NCI-H774 (cell line): ENCODE measurements at regions not wholly inside any gene's neighbourhood (a gene's known extent, or its start where the extent isn't known, plus 50 kb on each side); places are given as distances from the start of the nearest gene placed in this dataset.
"Not testable (repeated sequence)": the region's sequence is repeated elsewhere in the genome, so short reads cannot be mapped to it uniquely, and the experiment has no call there.

Experiments
- DNase-seq: peaks from one replicate; lab custom pipeline; 2025; lab: John Stamatoyannopoulos, UW

- no peak for DNase-seq
These were observed 1643.6 kb upstream of the CELF4 start for GRCh38 chr18:39209173-39209572.

- DNase-seq, result no peak
These were observed 1643.1 kb upstream of the CELF4 start for GRCh38 chr18:39208729-39209128.

- DNase-seq, result no peak
These were observed 1642.6 kb upstream of the CELF4 start for GRCh38 chr18:39208190-39208589.

- DNase-seq, result not testable (repeated sequence)
These were observed 1641.0 kb upstream of the CELF4 start for GRCh38 chr18:39206398-39207103.

GRCh38 chr18:39205565-39206195 lies 1640.1 kb upstream of the CELF4 start:
- no peak for DNase-seq

GRCh38 chr18:39200153-39200552 lies 1634.6 kb upstream of the CELF4 start:
- no peak for DNase-seq

GRCh38 chr18:39199231-39199855 lies 1633.7 kb upstream of the CELF4 start:
- no peak for DNase-seq

- no peak for DNase-seq
These were observed 1632.8 kb upstream of the CELF4 start for GRCh38 chr18:39198376-39198775.

- no peak for DNase-seq
These were observed 1626.3 kb upstream of the CELF4 start for GRCh38 chr18:39191931-39192330.

GRCh38 chr18:39191058-39191457 lies 1625.5 kb upstream of the CELF4 start:
- no peak for DNase-seq

GRCh38 chr18:39190508-39190907 lies 1624.9 kb upstream of the CELF4 start:
- no peak for DNase-seq

GRCh38 chr18:39188278-39188677 lies 1622.7 kb upstream of the CELF4 start:
- DNase-seq, result no peak

GRCh38 chr18:39186008-39186407 lies 1620.4 kb upstream of the CELF4 start:
- DNase-seq, result no peak

- no peak for DNase-seq
These were observed 1618.6 kb upstream of the CELF4 start for GRCh38 chr18:39184176-39184575.

GRCh38 chr18:39178166-39178565 lies 1612.6 kb upstream of the CELF4 start:
- no peak for DNase-seq

- DNase-seq, result peak; percentile 88
These were observed 1607.3 kb upstream of the CELF4 start for GRCh38 chr18:39172695-39173421.

GRCh38 chr18:39168723-39169122 lies 1603.1 kb upstream of the CELF4 start:
- no peak for DNase-seq

GRCh38 chr18:39167990-39168389 lies 1602.4 kb upstream of the CELF4 start:
- DNase-seq, result no peak

GRCh38 chr18:39166776-39167175 lies 1601.2 kb upstream of the CELF4 start:
- DNase-seq, result no peak

GRCh38 chr18:39162013-39162827 lies 1596.6 kb upstream of the CELF4 start:
- no peak for DNase-seq

- DNase-seq, result no peak
These were observed 1583.7 kb upstream of the CELF4 start for GRCh38 chr18:39149211-39149806.
